GM12878 (cell line): ENCODE measurements at regions not wholly inside any gene's neighbourhood (a gene's known extent, or its start where the extent isn't known, plus 50 kb on each side); places are given as distances from the start of the nearest gene placed in this dataset.

Experiments used
- ATAC-seq: fragments of 200-7000 bp; cut with Tn5 transposase; 3 replicates; pipeline ENCODE4 v1.9.1; 2020; ENCODE audit warnings: mild to moderate bottlenecking, moderate library complexity
- BruUV-seq: library from RNA; stranded (reverse); fragments of 400-500 nt; replicated peaks from 2 replicates; lab custom pipeline; 2021; lab: Mats Ljungman, UMichigan
- CTCF ChIA-PET: fragments of 300-600 bp; sonication (Branson Sonifier 250); formaldehyde crosslinking; extraction: SDS; loops from one replicate; lab custom pipeline; 2021; ENCODE audit warnings: inconsistent platforms; lab: Yijun Ruan, JAX
- POLR2A ChIA-PET: fragments of 350-600 bp; formaldehyde crosslinking; extraction: SDS; loops from one replicate; lab custom pipeline; 2021; ENCODE audit warnings: inconsistent platforms; lab: Charles Lee
- RAD21 ChIA-PET: fragments of 300-600 bp; sonication (Branson Sonifier 250); formaldehyde crosslinking; loops from one replicate; lab custom pipeline; 2023; ENCODE audit warnings: antibody characterized with exemption; ENCODE audit not compliant: unreplicated experiment; lab: Charles Lee
- SMC1A ChIA-PET: fragments of 300-600 bp; sonication (Branson Sonifier 250); formaldehyde crosslinking; loops from one replicate; lab custom pipeline; 2023; ENCODE audit not compliant: unreplicated experiment, uncharacterized antibody; lab: Charles Lee
- DNase-seq: peaks from one replicate; pipeline ENCODE4 v3.0.0-alpha.2; 2011; ENCODE audit warnings: low read depth, low spot score
- FAIRE-seq: peaks from 3 replicates; lab custom pipeline; 2011; peaks lifted over from hg19 to GRCh38; lab: Jason Lieb, UNC
- H2AFZ ChIP-seq: 2 replicates; pipeline ENCODE4 v1.6.0; 2011; ENCODE audit warnings: low read depth, low read length, control low read depth; ENCODE audit not compliant: control insufficient read depth
- H3K27ac ChIP-seq: 2 replicates; pipeline ENCODE4 v1.5.1; 2011; ENCODE audit warnings: control low read depth; ENCODE audit not compliant: control insufficient read depth, insufficient read depth
- H3K27me3 ChIP-seq, 2 experiments: replicated peaks in 1 of 2; 2 replicates each; pipeline versions ENCODE4 v1.6.0 to v1.6.1; 2011; ENCODE audit warnings: low read length in 1 of 2; ENCODE audit not compliant: control insufficient read depth in 2 of 2, insufficient read depth in 2 of 2
- H3K36me3 ChIP-seq, 2 experiments: 2 replicates each; pipeline ENCODE4 v1.5.1; 2011; ENCODE audit warnings: low read length in 1 of 2; ENCODE audit not compliant: control insufficient read depth in 2 of 2, insufficient read depth in 2 of 2
- H3K4me1 ChIP-seq: 2 replicates; pipeline ENCODE4 v1.6.1; 2011; ENCODE audit warnings: mild to moderate bottlenecking, low read length, moderate library complexity, mixed read lengths; ENCODE audit not compliant: control insufficient read depth, insufficient read depth
- H3K4me2 ChIP-seq: 2 replicates; pipeline ENCODE4 v1.6.0; 2011; ENCODE audit warnings: control low read depth; ENCODE audit not compliant: control insufficient read depth, insufficient read depth
- H3K4me3 ChIP-seq: fragments of 200-600 bp; sonication (generic); 2 replicates; pipeline ENCODE4 v1.5.1; 2016
- H3K79me2 ChIP-seq: 2 replicates; pipeline ENCODE4 v1.6.0; 2011; ENCODE audit warnings: low read length; ENCODE audit not compliant: control insufficient read depth, insufficient read depth
- H3K9ac ChIP-seq: 2 replicates; pipeline ENCODE4 v1.8.0; 2011; ENCODE audit warnings: low read length, control low read depth, mixed read lengths; ENCODE audit not compliant: control insufficient read depth, insufficient read depth
- H3K9me3 ChIP-seq: replicated peaks from 3 replicates; pipeline ENCODE4 v1.5.1; 2011; ENCODE audit warnings: mild to moderate bottlenecking, low read length; ENCODE audit not compliant: control insufficient read depth, insufficient read depth
- H4K20me1 ChIP-seq: 2 replicates; pipeline ENCODE4 v1.6.0; 2011; ENCODE audit not compliant: control insufficient read depth, insufficient read depth
- BCL3 ChIP-seq: IDR thresholded peaks from 2 replicates; pipeline ENCODE4 v1.6.1; 2011; ENCODE audit warnings: borderline replicate concordance, low read depth, mild to moderate bottlenecking, moderate library complexity, low read length; ENCODE audit not compliant: insufficient read depth, poor library complexity, severe bottlenecking
- CHD2 ChIP-seq: IDR thresholded peaks from 2 replicates; pipeline ENCODE4 v1.6.1; 2011; ENCODE audit warnings: low read depth, low read length, improper control_type of control experiment, borderline replicate concordance
- EGR1 ChIP-seq, 2 experiments: IDR thresholded peaks; 1 replicate in 1 of 2; 2 replicates in 1 of 2; pipeline ENCODE4 v1.6.1; 2011 to 2012; ENCODE audit warnings: low read depth in 2 of 2, low read length in 2 of 2, borderline replicate concordance in 1 of 2, mild to moderate bottlenecking in 1 of 2, moderate library complexity in 1 of 2
- ETV6 ChIP-seq, 2 experiments: fragments of 450-650 bp in 1 of 2; IDR thresholded peaks in 1 of 2; conservative IDR thresholded peaks in 1 of 2; 2 replicates each; pipeline ENCODE4 v1.6.1; 2014; ENCODE audit warnings: antibody characterized with exemption in 1 of 2, borderline replicate concordance in 1 of 2, low read depth in 1 of 2, mild to moderate bottlenecking in 1 of 2, moderate library complexity in 1 of 2
- GABPA ChIP-seq: IDR thresholded peaks from 2 replicates; pipeline ENCODE4 v1.6.1; 2014; ENCODE audit warnings: antibody characterized with exemption, low read depth, mild to moderate bottlenecking, inconsistent platforms
- RAD51 ChIP-seq: fragments of 450-650 bp; IDR thresholded peaks from 2 replicates; pipeline ENCODE4 v1.6.1; 2016; ENCODE audit warnings: moderate library complexity, mild to moderate bottlenecking, inconsistent platforms
- ZBTB11 ChIP-seq: fragments of 450-650 bp; formaldehyde crosslinking; IDR thresholded peaks from 2 replicates; pipeline ENCODE4 v1.5.0; 2022; ENCODE audit warnings: mild to moderate bottlenecking, missing genetic modification characterization
- ZNF24 ChIP-seq: fragments of 450-650 bp; IDR thresholded peaks from 2 replicates; pipeline ENCODE4 v1.6.1; 2017; ENCODE audit warnings: antibody characterized with exemption, mild to moderate bottlenecking
- in situ Hi-C: fragments of 300-500 bp; cut with MboI; formaldehyde crosslinking; loops from 9 replicates; pipeline ENCODE4 v1.14.3; 2018; ENCODE audit warnings: mixed read lengths
- intact Hi-C: fragments of 100-400 bp; cut with micrococcal nuclease; formaldehyde crosslinking; loops from one replicate; pipeline ENCODE4 v1.14.2; 2022; ENCODE audit not compliant: unreplicated experiment

- ChIA-PET POLR2A (no interaction called here), CTCF (interaction anchor here (1.7 kb wide), 1 partner anchor 9 kb away, joined by 4 read pairs; no protein-coding TSS in a partner anchor)
- Histone ChIP-seq H3K36me3 (no peaks in the 10 kb centered on the region), H3K4me2 (no peak overlapping the region), H2AFZ (no peak overlapping the region)
- BruUV-seq: no TSS peak
- no peak for TF ChIP-seq RAD51
- no peak for TF ChIP-seq GABPA
- TF ChIP-seq ZNF24: no peak
- no peak for TF ChIP-seq ETV6 (conservative IDR thresholded peaks at IDR 0.05 in 1 of 2, IDR thresholded peaks at IDR 0.05 in 1 of 2; ENCODE audit: borderline replicate concordance in 1 of 2, low read depth in 1 of 2)
- TF ChIP-seq EGR1 (IDR thresholded peaks at IDR 0.05; ENCODE audit: borderline replicate concordance in 1 of 2, low read depth in 2 of 2, low read length in 2 of 2): no peak
- TF ChIP-seq BCL3: peak; percentile 6
- TF ChIP-seq ZBTB11 (CRISPR knock-in tag): no peak
- no peak for TF ChIP-seq CHD2
- TF ChIP-seq, all 136 proteins: peak for 1
- H3K4me3 ChIP-seq: no peak overlapping the region
- no peak for FAIRE-seq
- H3K4me1 ChIP-seq: no peaks in the 10 kb centered on the region
- H3K27ac ChIP-seq: no peak overlapping the region
- ChIA-PET RAD21 (no interaction called here), SMC1A (no interaction called here)
- H4K20me1 ChIP-seq: no peaks in the 10 kb centered on the region
- ATAC-seq: no peak
- H3K27me3 ChIP-seq: no peaks in the 10 kb centered on the region; a peak in 1 of 4 replicates
- no peak for DNase-seq
- intact Hi-C loops: no loop called here
- no peak overlapping the region for H3K9ac ChIP-seq
- no peaks in the 10 kb centered on the region for H3K9me3 ChIP-seq
- no peaks in the 10 kb centered on the region for H3K79me2 ChIP-seq
- in situ Hi-C loops: no loop called here
Measured at GRCh38 chr2:175847128-175847527, 154.9 kb downstream of the LNPK start.
